ENCODE measurements at regions not wholly inside any gene's neighbourhood (a gene's known extent, or its start where the extent isn't known, plus 50 kb on each side); places are given as distances from the start of the nearest gene placed in this dataset.

DNA sequence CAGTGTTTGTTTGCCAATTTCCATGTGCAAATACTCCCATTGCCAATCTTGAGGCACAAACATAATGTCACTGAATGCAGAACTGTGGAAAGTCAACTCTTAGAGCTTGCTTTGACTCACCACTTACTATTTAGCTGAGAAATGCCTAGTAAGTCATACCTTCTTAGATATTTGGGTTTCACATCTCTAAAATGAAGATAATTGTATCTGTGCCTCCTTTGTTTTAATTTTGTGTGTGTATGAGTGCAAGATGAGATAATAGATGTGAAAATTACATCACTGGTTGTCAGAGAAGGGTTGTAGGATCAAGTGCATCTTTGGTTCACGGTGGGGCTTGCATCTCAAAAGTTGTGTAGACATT is 407.5 kb downstream of the INHBA start:
- whole genome bisulfite sequencing = 96% methylated on average over 1 of the region's 1 CpG
- Histone ChIP-seq H3K9me3 (no peaks in the 10 kb centered on the region), H3K27me3 (no peaks in the 10 kb centered on the region), H3K36me3 (no peaks in the 10 kb centered on the region), H3K4me3 (no peak overlapping the region), H3K27ac (replicated peaks in 1 of 4) (no peak overlapping the region), H3K4me1 (no peaks in the 10 kb centered on the region)
- TF ChIP-seq POLR2A (IDR thresholded peaks at IDR 0.05; ENCODE audit: low read depth) = no peak
- TF ChIP-seq POLR2AphosphoS5 (IDR thresholded peaks at IDR 0.05) = no peak
- TF ChIP-seq EP300 (IDR thresholded peaks at IDR 0.05) = no peak
- TF ChIP-seq, protein P1, sequence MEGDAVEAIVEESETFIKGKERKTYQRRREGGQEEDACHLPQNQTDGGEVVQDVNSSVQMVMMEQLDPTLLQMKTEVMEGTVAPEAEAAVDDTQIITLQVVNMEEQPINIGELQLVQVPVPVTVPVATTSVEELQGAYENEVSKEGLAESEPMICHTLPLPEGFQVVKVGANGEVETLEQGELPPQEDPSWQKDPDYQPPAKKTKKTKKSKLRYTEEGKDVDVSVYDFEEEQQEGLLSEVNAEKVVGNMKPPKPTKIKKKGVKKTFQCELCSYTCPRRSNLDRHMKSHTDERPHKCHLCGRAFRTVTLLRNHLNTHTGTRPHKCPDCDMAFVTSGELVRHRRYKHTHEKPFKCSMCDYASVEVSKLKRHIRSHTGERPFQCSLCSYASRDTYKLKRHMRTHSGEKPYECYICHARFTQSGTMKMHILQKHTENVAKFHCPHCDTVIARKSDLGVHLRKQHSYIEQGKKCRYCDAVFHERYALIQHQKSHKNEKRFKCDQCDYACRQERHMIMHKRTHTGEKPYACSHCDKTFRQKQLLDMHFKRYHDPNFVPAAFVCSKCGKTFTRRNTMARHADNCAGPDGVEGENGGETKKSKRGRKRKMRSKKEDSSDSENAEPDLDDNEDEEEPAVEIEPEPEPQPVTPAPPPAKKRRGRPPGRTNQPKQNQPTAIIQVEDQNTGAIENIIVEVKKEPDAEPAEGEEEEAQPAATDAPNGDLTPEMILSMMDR (IDR thresholded peaks at IDR 0.05) = no peak
- intact Hi-C loops (cut with DNase I) = no loop called here
- no peak for DNase-seq (ENCODE audit: extremely low spot score)

DNA sequence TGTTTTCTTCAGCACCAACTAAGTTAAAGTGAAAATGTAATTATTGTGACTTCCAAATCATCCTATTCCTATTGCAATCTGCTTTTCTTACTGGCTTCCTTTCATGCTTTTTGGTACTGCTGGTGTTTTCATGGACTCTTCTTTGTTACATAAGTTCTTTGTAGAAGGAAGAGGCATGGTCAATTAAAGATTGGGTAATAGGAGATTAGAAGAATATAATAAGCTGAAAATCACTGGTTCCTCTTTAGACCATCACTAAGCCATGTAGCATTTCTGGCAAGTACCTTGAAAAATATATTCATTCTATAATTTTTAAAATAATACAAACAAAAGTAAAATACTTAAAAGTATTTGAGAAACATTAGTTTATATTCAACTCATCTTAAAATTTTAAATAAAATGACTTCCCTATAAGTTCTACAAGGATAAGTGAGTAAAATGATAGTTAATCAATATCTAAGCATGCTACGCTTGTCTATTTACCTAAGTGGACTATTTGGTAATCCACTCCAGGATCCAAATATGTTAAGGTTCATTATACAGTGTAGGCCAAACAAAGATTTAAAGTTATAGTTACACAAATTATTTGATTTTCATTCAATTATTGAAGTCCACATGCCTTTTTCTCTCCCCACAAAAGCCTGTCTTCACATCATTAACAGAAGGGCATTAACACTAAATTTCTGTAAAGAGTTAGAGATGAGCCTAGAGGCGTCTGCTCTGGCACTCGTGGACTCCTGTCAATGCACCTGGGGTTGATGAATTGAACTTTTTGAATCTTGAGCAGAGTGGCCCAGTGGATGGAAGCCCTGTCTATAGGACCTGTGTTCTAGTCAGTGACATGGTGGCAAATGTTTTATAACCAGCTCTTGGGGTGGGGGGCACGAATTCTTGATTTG is 408.1 kb downstream of the INHBA start:
- Histone ChIP-seq H3K4me3 (no peak overlapping the region), H3K27me3 (no peaks in the 10 kb centered on the region), H3K27ac (replicated peaks in 1 of 4) (no peak overlapping the region), H3K9me3 (no peaks in the 10 kb centered on the region), H3K4me1 (no peaks in the 10 kb centered on the region), H3K36me3 (no peaks in the 10 kb centered on the region)
- no peak for DNase-seq (ENCODE audit: extremely low spot score)
- TF ChIP-seq POLR2AphosphoS5 (IDR thresholded peaks at IDR 0.05) (no peak), EP300 (IDR thresholded peaks at IDR 0.05) (no peak), POLR2A (IDR thresholded peaks at IDR 0.05; ENCODE audit: low read depth) (no peak)
- TF ChIP-seq, protein P1 (IDR thresholded peaks at IDR 0.05) = no peak
- intact Hi-C loops (cut with DNase I) = no loop called here
- 70% methylated on average over 4 of the region's 4 CpGs for WGBS

GRCh38 chr7:41292487-41292886 is 410.4 kb downstream of the INHBA start:
- 90% methylated on average over 3 of the region's 3 CpGs for WGBS
- no peaks in the 10 kb centered on the region for H3K4me1 ChIP-seq
- intact Hi-C loops (cut with DNase I) = no loop called here
- H3K27ac ChIP-seq (replicated peaks in 1 of 4) = no peak overlapping the region
- TF ChIP-seq POLR2AphosphoS5 (IDR thresholded peaks at IDR 0.05) (no peak), EP300 (IDR thresholded peaks at IDR 0.05) (no peak), POLR2A (IDR thresholded peaks at IDR 0.05; ENCODE audit: low read depth) (no peak)
- TF ChIP-seq, protein P1 (IDR thresholded peaks at IDR 0.05) = no peak
- H3K36me3 ChIP-seq = no peaks in the 10 kb centered on the region
- no peaks in the 10 kb centered on the region for H3K27me3 ChIP-seq
- H3K9me3 ChIP-seq = no peaks in the 10 kb centered on the region
- DNase-seq (ENCODE audit: extremely low spot score) = no peak
- no peak overlapping the region for H3K4me3 ChIP-seq

- TF ChIP-seq POLR2A (IDR thresholded peaks at IDR 0.05; ENCODE audit: low read depth) (no peak), POLR2AphosphoS5 (IDR thresholded peaks at IDR 0.05) (no peak), EP300 (IDR thresholded peaks at IDR 0.05) (no peak)
- TF ChIP-seq, protein P1 (IDR thresholded peaks at IDR 0.05) = no peak
- DNase-seq (ENCODE audit: extremely low spot score) = no peak
- intact Hi-C loops (cut with DNase I) = no loop called here
- no peaks in the 10 kb centered on the region for H3K4me1 ChIP-seq
- no peaks in the 10 kb centered on the region for H3K36me3 ChIP-seq
- 96% methylated on average over 1 of the region's 2 CpGs for WGBS
- no peak overlapping the region for H3K27ac ChIP-seq (replicated peaks in 1 of 4)
- no peak overlapping the region for H3K4me3 ChIP-seq
- no peaks in the 10 kb centered on the region for H3K9me3 ChIP-seq
- no peaks in the 10 kb centered on the region for H3K27me3 ChIP-seq
Measured at GRCh38 chr7:41287559-41288335, 415.1 kb downstream of the INHBA start.
